ENCODE measurements at regions not wholly inside any gene's neighbourhood (a gene's known extent, or its start where the extent isn't known, plus 50 kb on each side); places are given as distances from the start of the nearest gene placed in this dataset.

DNA sequence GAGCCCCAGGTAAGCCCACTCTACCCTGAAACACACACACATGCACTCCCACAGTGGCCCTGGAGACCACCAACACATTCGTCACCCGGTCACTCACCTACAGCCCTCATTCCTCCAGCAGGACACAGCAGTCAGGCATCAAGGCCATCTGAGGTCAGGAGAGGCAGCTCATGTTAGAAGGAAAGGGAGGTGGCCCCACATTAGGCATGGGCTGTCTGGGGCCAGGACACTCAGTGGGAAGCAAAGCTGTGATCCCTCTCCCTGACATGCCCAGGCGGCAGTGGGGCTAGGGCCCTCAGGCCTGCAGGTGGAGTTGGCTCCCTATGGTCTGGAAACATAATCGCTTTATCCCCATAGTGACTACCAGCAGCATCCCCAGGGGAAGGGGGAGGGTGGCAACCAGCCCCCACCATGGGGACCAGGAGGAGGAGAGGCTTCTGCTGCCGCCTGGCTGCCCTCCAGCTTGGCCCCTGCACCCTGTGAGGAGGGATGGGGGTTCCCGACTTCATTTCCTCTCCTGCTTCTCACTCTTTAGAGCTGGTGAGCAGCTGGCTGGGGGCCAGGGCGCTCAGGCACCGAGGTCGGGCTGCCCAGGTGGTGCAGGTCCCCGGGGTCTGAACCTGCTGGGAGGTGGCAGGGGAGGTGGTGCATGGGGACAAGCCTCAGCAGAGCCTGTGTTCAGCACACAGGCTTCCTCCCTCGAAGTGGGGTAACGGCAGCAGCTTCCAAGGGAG lies 76.6 kb upstream of the CST7 start:
- no peak for DNase-seq

GRCh38 chr20:24873025-24873620 lies 75.9 kb upstream of the CST7 start:
- no peak for DNase-seq

- no peak for DNase-seq
These were observed 74.0 kb upstream of the CST7 start for GRCh38 chr20:24875078-24875477.

DNA sequence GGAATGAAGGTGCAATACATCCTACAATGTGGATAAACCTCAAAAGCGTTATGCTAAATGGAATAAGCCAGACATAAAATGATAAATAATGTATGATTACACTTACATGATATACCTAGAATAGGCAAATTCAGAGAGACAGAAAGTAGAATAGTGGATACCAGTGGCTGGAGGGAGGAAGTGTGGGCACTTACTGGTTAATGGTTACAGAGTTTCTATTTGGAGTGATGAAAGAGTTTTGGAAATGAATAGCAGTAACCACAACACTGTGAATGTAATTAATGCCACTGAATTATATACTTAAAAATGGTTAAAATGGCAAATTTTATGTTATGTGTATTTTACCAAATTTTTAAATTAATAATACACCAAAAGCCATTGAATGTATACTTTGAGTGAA lies 71.4 kb upstream of the CST7 start:
- DNase-seq, result no peak

GRCh38 chr20:24878657-24879056 lies 70.4 kb upstream of the CST7 start:
- no peak for DNase-seq

- DNase-seq, result no peak
These were observed 69.2 kb upstream of the CST7 start for GRCh38 chr20:24879875-24880274.

DNA sequence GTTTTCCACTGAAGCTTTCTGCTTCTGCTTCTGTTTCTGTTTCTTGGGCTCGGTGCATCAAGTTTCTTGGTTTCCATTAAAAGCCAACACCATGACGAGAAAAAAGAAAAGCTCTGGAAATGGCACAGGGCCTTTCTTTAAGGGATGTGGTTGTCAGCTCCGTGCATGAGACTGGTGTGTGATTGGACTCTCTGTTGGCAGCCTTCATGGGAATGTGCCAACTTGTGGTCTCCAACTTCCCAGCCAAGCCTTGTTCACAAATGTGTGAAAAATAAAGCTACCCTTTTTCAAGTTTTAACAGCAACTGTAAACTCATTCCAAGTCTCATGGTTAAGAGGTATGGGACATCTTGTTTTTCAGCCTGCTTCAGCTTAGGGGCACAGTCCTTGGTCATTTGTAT lies 68.7 kb upstream of the CST7 start:
- DNase-seq, result no peak

DNA sequence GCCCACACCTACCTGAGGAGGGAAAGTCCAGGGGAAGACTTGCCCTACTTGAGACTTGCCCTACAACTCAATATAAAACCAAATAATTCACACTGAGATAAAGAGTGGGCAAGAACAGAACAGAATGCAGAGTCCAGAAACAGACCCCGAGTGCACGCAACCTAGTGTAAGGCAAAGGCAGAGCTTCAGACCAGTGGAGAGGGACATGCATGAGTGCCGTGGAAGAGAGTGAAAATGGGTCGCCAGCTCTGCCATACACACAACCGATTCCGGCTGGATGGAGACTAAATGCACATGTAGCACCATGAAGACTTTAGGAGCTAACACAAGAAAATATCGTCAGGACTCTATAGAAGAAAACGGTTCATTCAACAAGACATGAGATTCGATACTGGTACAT lies 58.8 kb upstream of the CST7 start:
- no peak for DNase-seq

DNA sequence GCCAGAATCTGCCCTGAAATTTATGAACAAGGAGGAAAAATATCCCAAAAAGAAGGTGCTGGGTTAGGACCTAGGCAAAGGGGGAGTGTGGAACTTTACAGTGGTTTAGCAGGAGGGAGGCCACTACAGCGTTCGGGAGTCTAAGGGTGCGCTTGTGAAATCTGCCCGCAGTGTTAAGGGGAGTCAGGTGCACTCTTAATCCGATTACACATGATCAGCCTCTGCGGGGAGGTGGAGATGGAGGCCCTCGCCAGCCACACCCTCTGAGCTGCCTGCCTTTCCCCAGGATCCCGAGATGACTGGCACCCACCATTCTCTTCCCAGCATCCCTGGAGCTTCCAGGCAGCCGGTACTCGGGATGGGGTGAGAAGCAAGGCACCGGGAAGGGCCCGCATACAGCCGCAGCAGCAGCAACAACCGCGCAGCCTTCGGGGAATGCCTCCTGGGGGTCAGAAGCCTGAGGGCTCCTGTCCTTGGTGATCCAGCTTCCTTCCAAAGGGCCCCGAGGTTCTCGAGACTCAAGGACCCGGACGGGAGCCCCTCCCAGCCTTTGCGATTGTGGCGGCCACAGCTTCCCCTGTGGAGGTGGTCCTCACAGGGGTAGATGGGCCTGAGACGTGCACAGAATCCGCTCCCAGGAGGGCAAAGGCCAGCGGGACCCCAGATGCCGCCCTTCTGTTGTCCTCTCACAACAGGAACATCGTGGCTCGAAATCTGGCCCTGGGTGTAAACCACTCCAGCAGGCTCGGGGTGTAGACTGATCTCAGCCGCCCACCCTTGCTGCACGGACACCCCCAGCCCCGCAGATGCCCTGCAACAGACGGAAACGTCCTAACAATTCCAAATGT lies 57.3 kb upstream of the CST7 start:
- no peak for DNase-seq

DNA sequence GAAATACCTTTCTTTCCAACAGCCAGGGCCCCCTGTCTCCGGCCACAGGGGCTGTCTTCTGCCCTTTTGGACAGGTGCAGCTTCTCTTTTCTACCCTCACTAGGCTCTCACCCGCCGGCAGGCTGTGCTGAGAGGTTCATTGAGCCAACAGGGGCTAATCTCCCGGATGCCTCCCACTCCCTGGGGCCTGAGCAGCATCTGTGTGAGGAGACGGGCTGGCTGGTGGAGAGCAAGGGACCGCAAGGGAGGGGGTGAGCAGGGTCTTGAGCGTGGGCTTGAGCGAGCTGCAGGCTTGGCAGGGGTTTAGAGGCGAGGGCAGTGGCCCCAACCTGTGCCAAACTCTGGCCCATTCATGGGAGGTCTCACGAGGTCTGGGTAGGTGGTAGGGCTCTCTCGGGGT lies 56.5 kb upstream of the CST7 start:
- DNase-seq, result no peak

DNA sequence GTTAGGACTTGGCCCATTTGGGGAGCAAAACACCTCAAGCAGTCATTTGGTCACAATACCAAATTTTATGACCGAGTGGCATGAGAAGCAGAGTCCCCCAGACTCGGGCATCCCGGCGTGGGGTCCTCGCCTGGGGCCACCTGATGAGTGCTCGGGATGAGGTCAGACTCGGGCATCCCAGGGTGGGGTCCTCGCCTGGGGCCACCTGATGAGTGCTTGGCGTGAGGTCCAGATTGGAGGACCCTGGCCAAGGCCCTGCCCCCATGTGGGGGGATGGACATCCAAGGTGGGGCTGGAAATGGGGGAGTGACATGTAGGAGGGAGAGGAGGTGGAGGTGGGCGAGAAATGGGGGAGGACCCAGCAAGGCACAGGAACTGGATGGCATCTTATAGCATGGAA lies 56.1 kb upstream of the CST7 start:
- no peak for DNase-seq

GRCh38 chr20:24894488-24894887 lies 54.6 kb upstream of the CST7 start:
- DNase-seq, result no peak

DNA sequence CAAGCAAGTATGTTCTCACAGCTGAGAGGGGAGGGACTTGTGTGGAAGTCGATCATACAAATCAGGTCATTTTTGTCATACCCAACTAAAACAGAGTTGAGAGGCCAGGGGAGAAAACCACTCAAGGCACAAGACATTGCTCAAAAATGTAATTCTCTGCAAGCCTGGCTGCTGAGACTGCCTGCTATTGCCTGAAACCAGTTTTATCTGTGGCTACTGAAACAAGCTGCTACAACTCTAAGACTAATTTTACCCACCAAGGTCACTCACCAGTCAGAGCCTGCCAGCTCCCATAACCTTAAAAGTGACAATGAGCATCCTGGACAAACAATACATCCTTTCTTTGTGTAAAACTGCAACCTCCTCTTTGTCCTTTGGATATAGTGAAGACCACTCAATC lies 54.1 kb upstream of the CST7 start:
- DNase-seq, result no peak

GRCh38 chr20:24895431-24895830 lies 53.6 kb upstream of the CST7 start:
- DNase-seq, result no peak

DNA sequence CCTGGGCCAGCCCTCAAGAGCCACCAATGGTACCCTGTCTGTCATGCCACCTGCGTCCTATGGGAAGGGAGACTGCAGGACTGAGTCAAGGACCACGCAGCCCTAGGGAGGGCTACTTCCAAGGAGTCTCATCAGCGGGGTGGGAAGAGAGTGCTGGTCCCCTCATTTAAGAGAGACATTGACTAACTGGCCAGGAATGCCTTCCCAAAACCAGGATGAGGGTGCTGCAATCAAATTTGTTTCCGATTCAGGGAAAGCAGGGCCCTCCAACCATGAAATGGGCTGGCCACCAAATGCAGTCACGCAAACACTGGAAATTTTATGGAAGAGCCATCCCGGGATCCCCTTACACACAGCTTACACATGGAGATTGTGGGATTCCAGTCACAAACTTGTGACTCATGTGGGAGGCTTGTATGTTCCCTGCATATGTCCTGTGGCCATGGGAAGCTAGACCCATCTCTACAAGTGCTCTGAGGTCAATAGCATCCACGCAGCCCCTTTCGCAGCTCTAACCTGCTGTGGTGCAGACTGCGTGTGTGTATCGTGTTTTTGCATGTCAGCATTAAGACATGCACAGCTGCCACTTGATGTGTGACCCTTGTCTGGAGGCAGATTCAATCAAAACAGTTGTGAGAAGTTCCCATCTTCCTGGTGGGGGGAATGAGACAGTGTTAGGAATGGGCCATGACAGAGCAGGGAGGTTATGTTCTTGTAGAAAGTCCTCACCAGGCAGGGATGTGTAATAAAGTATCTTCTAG lies 53.0 kb upstream of the CST7 start:
- DNase-seq, result no peak

- no peak for DNase-seq
These were observed 52.1 kb upstream of the CST7 start for GRCh38 chr20:24896984-24897383.

DNA sequence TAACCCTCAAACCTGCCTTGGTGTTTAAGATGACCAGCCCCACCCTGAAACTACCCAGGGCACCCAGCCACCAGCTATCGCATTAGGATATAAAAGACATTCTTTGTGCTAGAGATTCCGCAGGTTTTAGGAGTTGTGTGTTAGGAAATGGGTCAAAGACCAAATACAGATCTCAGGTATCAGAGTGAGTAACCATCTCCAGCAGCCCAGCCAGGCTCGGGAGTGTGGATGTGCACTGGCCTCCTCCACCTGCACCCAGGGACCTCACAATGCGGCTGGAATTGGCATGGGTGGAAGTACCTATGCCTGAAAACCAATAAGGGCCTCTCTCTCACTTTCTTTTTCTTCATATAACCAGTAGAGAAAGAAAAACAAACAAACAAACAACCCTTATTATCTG lies 51.1 kb upstream of the CST7 start:
- no peak for DNase-seq

- DNase-seq, result no peak
These were observed 49.9 kb upstream of the CST7 start for GRCh38 chr20:24899153-24899552.
